Neural cell (in vitro differentiated cells): ENCODE measurements at regions not wholly inside any gene's neighbourhood (a gene's known extent, or its start where the extent isn't known, plus 50 kb on each side); places are given as distances from the start of the nearest gene placed in this dataset.

ENCODE experiments used
- H2AFZ ChIP-seq: fragments of 200-600, 300-800 bp; sonication (generic), shearing (Covaris generic); 2 replicates; pipeline ENCODE4 v1.6.0; 2014; ENCODE audit warnings: low read depth, mild to moderate bottlenecking, antibody characterized with exemption, low read length, moderate library complexity
- H3F3A ChIP-seq: fragments of 200-600 bp; shearing (Covaris generic); 2 replicates; pipeline ENCODE4 v1.6.1; 2016; ENCODE audit warnings: mild to moderate bottlenecking, moderate library complexity, mixed read lengths, antibody characterized with exemption, low read length; ENCODE audit not compliant: insufficient read depth, poor library complexity, severe bottlenecking
- H3K27ac ChIP-seq: fragments of 200-600, 300-800 bp; sonication (generic), shearing (Covaris generic); 2 replicates; pipeline ENCODE4 v1.5.1; 2014; ENCODE audit warnings: mild to moderate bottlenecking, low read length, moderate library complexity
- H3K27me3 ChIP-seq: fragments of 300-800, 200-600 bp; sonication (generic), shearing (Covaris generic); 2 replicates; pipeline ENCODE4 v1.6.0; 2014; ENCODE audit warnings: mild to moderate bottlenecking, low read depth, low read length, moderate library complexity; ENCODE audit not compliant: insufficient read depth
- H3K36me3 ChIP-seq: fragments of 300-800, 200-600 bp; sonication (generic), shearing (Covaris generic); 2 replicates; pipeline ENCODE4 v1.5.1; 2014; ENCODE audit warnings: mild to moderate bottlenecking, antibody characterized with exemption, low read length, moderate library complexity; ENCODE audit not compliant: insufficient read depth
- H3K4me2 ChIP-seq: fragments of 300-800, 200-600 bp; sonication (generic), shearing (Covaris generic); 2 replicates; pipeline ENCODE4 v1.6.0; 2014; ENCODE audit warnings: mild to moderate bottlenecking, low read length
- H3K4me3 ChIP-seq: fragments of 300-800, 200-600 bp; sonication (generic), shearing (Covaris generic); 2 replicates; pipeline ENCODE4 v1.5.1; 2014; ENCODE audit warnings: mild to moderate bottlenecking, low read length, moderate library complexity
- H3K79me2 ChIP-seq: fragments of 200-600 bp; shearing (Covaris generic); replicated peaks from 2 replicates; pipeline ENCODE4 v1.6.0; 2014; ENCODE audit warnings: mild to moderate bottlenecking, low read length, moderate library complexity; ENCODE audit not compliant: insufficient read depth
- H3K9ac ChIP-seq: fragments of 300-800, 200-600 bp; sonication (generic), shearing (Covaris generic); 2 replicates; pipeline ENCODE4 v1.6.1; 2016; ENCODE audit warnings: mild to moderate bottlenecking, low read length, mixed read lengths
- H3K9me2 ChIP-seq: fragments of 200-600 bp; shearing (Covaris generic); 2 replicates; pipeline ENCODE4 v1.6.1; 2016; ENCODE audit warnings: mild to moderate bottlenecking, low read length, mixed read lengths; ENCODE audit not compliant: insufficient read depth
- H3K9me3 ChIP-seq: fragments of 200-600, 300-800 bp; sonication (generic), shearing (Covaris generic); 2 replicates; pipeline ENCODE4 v1.6.1; 2016; ENCODE audit warnings: mild to moderate bottlenecking, mixed run types, low read length, moderate library complexity, mixed read lengths
- H4K20me1 ChIP-seq: fragments of 200-600 bp; shearing (Covaris generic); 2 replicates; pipeline ENCODE4 v1.6.1; 2016; ENCODE audit warnings: mild to moderate bottlenecking, mixed run types; ENCODE audit not compliant: insufficient read depth
- EP300 ChIP-seq: fragments of 450-650 bp; conservative IDR thresholded peaks from 2 replicates; pipeline ENCODE4 v1.6.1; 2014; ENCODE audit warnings: antibody characterized with exemption, mild to moderate bottlenecking, moderate library complexity; ENCODE audit not compliant: poor library complexity, severe bottlenecking
- EZH2 ChIP-seq: fragments of 200-600, 300-800 bp; shearing (Covaris generic), sonication (generic); IDR thresholded peaks from 2 replicates; pipeline ENCODE4 v1.6.1; 2014; ENCODE audit warnings: antibody characterized with exemption, low read length, borderline replicate concordance, mild to moderate bottlenecking; ENCODE audit not compliant: insufficient read depth, poor library complexity, severe bottlenecking
- MXI1 ChIP-seq: fragments of 450-650 bp; conservative IDR thresholded peaks from 2 replicates; pipeline ENCODE4 v1.6.1; 2014; ENCODE audit warnings: antibody characterized with exemption, mild to moderate bottlenecking; ENCODE audit not compliant: poor library complexity, severe bottlenecking
- POLR2AphosphoS5 ChIP-seq: IDR thresholded peaks from 2 replicates; pipeline ENCODE4 v1.6.1; 2012
- RAD21 ChIP-seq: fragments of 450-650 bp; conservative IDR thresholded peaks from 2 replicates; pipeline ENCODE4 v1.6.1; 2014; ENCODE audit warnings: antibody characterized with exemption, mild to moderate bottlenecking, moderate library complexity
- SMC3 ChIP-seq: fragments of 450-650 bp; conservative IDR thresholded peaks from 2 replicates; pipeline ENCODE4 v1.6.1; 2014; ENCODE audit warnings: antibody characterized with exemption, mild to moderate bottlenecking, moderate library complexity; ENCODE audit not compliant: poor library complexity
- TAF1 ChIP-seq: IDR thresholded peaks from 2 replicates; pipeline ENCODE4 v1.6.1; 2012; ENCODE audit warnings: low read depth
- TF ChIP-seq, protein P1 (sequence below): IDR thresholded peaks from 2 replicates; pipeline ENCODE4 v1.6.1; 2012; ENCODE audit warnings: borderline replicate concordance
- TF ChIP-seq, protein P2 (sequence below): fragments of 450-650 bp; IDR thresholded peaks from 2 replicates; pipeline ENCODE4 v1.5.1; 2014; ENCODE audit warnings: antibody characterized with exemption, mild to moderate bottlenecking, moderate library complexity; ENCODE audit not compliant: poor library complexity, severe bottlenecking

DNA sequence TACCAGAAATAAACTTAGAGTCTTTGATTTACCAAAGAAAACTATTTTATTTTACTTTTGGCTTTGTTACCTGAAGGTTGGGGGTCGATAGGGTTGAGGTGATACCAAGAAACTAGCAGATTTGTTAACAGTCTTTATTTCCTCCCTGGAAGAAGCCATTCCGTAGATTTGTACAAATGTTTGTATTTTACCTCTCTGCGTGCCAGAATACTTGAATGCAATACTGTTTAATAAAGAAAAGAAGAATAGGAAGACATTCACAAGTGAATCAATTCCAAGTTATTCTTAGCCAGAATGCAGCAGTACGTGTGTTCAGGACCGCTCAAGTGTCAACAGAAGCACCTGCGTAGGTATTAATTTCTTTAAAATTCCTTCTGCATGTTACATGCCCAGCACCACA, 260.3 kb upstream of the TENM3 start:
- Histone ChIP-seq H2AFZ (no peak overlapping the region), H3F3A (peaks cover 4% of the 10 kb centered on the region), H3K27ac (no peak overlapping the region), H3K4me2 (no peak overlapping the region), H3K27me3 (no peaks in the 10 kb centered on the region), H3K9ac (no peak overlapping the region), H3K79me2 (no peaks in the 10 kb centered on the region), H3K9me3 (no peaks in the 10 kb centered on the region), H3K4me3 (no peak overlapping the region), H3K9me2 (no peaks in the 10 kb centered on the region), H3K36me3 (no peaks in the 10 kb centered on the region), H4K20me1 (no peaks in the 10 kb centered on the region)
- TF ChIP-seq RAD21: no peak
- TF ChIP-seq, protein P1, sequence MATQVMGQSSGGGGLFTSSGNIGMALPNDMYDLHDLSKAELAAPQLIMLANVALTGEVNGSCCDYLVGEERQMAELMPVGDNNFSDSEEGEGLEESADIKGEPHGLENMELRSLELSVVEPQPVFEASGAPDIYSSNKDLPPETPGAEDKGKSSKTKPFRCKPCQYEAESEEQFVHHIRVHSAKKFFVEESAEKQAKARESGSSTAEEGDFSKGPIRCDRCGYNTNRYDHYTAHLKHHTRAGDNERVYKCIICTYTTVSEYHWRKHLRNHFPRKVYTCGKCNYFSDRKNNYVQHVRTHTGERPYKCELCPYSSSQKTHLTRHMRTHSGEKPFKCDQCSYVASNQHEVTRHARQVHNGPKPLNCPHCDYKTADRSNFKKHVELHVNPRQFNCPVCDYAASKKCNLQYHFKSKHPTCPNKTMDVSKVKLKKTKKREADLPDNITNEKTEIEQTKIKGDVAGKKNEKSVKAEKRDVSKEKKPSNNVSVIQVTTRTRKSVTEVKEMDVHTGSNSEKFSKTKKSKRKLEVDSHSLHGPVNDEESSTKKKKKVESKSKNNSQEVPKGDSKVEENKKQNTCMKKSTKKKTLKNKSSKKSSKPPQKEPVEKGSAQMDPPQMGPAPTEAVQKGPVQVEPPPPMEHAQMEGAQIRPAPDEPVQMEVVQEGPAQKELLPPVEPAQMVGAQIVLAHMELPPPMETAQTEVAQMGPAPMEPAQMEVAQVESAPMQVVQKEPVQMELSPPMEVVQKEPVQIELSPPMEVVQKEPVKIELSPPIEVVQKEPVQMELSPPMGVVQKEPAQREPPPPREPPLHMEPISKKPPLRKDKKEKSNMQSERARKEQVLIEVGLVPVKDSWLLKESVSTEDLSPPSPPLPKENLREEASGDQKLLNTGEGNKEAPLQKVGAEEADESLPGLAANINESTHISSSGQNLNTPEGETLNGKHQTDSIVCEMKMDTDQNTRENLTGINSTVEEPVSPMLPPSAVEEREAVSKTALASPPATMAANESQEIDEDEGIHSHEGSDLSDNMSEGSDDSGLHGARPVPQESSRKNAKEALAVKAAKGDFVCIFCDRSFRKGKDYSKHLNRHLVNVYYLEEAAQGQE: no peak
- TF ChIP-seq EP300: no peak

DNA sequence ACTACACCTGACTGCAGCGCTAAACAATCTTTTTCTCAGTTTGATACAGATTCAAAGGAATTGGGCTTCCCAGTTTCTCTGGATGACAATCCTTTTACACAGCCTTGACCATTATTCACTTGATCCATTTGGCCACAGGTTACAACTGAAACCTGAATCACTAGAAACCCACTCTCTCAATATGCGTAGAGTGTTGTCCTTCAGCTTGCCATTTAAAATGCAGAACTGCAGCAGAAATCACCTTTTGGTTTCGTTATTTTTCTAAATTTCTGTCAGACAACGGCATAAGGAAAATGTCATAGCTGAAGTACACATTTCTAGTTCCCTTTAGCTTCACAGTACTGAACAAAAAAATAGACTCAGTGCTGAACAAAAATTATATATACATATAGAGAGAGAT, 255.8 kb upstream of the TENM3 start:
- Histone ChIP-seq H3K27me3 (no peaks in the 10 kb centered on the region), H3K79me2 (no peaks in the 10 kb centered on the region), H3K9me3 (no peaks in the 10 kb centered on the region), H2AFZ (no peak overlapping the region), H4K20me1 (no peaks in the 10 kb centered on the region), H3K9ac (no peak overlapping the region), H3K27ac (no peak overlapping the region), H3K36me3 (no peaks in the 10 kb centered on the region), H3K4me2 (no peak overlapping the region), H3K4me3 (no peak overlapping the region), H3K9me2 (no peaks in the 10 kb centered on the region), H3F3A (no peaks in the 10 kb centered on the region)
- TF ChIP-seq POLR2AphosphoS5 (no peak), SMC3 (no peak), TAF1 (no peak), EP300 (no peak), EZH2 (no peak), MXI1 (no peak), RAD21 (no peak)
- TF ChIP-seq, protein P1: no peak
- TF ChIP-seq, protein P2, sequence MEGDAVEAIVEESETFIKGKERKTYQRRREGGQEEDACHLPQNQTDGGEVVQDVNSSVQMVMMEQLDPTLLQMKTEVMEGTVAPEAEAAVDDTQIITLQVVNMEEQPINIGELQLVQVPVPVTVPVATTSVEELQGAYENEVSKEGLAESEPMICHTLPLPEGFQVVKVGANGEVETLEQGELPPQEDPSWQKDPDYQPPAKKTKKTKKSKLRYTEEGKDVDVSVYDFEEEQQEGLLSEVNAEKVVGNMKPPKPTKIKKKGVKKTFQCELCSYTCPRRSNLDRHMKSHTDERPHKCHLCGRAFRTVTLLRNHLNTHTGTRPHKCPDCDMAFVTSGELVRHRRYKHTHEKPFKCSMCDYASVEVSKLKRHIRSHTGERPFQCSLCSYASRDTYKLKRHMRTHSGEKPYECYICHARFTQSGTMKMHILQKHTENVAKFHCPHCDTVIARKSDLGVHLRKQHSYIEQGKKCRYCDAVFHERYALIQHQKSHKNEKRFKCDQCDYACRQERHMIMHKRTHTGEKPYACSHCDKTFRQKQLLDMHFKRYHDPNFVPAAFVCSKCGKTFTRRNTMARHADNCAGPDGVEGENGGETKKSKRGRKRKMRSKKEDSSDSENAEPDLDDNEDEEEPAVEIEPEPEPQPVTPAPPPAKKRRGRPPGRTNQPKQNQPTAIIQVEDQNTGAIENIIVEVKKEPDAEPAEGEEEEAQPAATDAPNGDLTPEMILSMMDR: no peak
